ENCODE measurements at regions not wholly inside any gene's neighbourhood (a gene's known extent, or its start where the extent isn't known, plus 50 kb on each side); places are given as distances from the start of the nearest gene placed in this dataset.

DNA sequence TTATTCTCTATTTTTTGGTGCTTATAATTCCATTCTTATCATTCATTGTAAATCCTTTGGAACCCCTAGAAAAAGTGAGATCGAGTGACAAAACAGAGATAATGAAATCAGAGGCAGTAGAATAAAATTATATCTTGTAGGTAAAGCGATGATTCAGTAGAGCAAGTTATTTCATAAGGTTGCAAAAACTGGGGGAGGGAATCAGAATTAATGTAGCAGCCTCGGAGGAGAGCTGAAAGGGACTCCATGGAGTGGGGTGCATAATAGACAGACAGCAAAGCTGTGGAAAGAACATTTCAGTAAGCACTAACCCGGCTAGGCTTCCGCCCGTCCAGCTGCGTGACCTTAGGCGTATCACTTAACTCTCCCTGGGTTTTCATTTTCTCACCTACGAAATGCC lies 289.7 kb downstream of the EN1 start:
- no peak for DNase-seq

DNA sequence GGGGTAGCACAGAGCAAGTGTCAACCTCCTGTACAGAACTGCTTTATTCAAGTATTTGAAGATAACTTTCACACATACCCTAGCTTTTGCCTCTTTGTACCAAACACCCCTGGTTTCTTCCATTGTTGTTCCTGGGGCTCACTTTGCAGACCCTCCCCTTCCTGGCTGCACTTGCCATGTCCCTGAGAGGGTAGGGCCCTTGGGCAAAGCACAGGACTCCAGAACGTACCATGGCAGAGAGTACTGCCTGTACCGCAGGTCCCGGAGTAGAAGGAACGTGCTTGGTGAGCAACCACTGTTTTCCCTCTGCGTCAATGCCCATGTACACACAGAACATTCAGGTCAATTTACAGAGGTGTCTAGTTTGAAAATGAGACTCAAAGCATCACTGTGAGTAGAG lies 290.4 kb downstream of the EN1 start:
- DNase-seq, result no peak

DNA sequence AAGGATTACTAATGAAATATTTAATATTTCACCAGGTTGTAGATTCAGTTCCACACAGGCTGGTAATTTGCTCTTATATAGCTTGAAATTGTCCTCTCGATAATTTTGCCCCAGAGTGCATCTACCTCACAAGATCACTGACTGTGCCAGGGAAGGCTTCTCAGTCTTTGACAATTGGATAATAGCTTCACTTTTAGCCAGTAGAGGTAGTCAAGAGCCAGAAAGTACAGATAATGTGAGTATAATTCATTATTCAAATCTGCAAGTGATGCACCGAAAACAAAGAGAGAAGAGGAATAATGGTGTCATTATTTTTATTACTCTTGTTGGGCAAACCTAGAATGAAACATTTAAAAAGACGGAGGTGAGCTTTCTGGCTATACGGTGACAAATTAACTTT lies 292.8 kb downstream of the EN1 start:
- no peak for DNase-seq

DNA sequence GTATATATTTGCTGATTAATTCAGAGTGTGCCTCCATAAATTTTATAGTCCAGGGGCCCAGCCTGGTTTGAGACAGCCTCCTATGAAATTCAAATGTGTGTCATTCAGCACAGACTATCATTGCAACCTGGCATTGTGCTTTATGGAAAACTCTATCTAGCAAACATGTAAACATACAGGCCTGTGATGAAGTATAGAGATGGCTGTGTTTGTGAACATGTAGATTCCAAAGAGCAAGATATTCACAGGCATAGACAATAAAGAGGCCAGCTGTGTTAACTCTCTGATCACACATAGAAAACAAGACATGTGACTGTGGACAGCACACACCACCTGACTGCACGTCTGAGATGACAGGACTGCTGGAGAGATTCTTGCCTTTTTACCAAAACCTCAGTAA lies 297.9 kb downstream of the EN1 start:
- DNase-seq, result no peak

DNA sequence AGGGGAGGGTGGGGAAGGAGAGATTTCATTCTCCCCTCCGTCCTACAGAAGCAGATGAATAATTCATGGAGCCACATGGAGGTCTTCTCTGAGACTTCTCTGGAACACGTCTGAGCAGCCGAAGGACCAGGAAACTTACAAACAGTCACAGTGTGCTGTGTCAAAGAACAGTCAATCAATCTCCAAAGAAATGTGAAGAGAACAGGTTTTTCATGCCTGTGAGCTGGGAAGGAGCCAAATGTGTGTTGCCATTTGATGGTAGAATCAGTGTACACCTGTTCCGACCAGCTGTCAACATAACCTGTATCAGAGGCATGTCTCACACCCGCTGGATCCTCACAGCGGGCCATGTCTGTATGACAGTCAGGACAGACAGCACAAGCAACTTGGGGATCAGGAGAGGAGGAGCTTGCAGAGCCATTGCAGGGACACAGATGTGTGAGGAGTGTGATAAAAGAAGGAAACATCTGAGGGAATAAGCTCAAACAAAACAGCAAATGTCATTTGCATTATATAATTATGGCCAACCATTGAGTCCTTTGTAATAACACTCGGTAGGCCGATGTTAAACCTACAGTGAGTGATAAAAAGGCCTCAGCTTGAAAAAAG lies 298.5 kb downstream of the EN1 start:
- no peak for DNase-seq

DNA sequence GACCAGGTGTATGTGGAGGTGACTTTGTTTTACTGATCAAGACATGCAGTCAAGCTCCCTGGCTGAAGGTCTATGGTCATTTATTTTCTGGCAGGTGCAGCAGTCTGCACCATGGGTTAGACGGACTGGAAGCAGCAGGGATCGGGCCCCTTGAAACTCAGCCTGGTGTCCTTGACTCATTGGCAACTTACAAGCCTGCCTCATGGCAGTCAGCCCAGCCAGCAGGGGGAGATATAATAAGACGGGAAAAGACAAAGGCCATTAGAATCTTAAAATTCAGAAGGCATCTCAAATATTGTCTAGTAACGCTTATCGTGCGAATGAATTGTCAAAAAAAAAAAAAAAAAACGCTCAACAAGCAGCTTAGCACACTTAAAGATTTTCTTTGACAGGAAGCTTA lies 308.2 kb downstream of the EN1 start:
- DNase-seq, result peak; percentile 18

DNA sequence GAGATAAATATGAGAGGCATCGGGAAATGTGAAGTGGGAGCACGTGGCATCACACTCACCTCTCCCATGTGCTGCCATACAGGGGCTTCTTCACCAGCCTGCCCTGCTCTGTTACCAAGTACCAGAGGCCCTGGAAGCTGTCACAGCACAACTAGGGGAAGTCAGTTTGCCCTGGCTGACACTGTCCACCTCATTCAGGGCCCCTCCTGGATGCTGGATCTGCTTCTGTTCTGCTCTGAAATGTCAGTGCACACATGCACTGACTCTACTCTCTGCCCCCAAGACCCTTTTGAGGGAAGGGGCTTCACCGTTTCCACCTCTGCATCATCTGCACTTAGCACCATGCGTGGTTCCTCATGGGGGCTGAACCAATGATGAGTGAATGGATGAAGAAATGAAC lies 311.1 kb downstream of the EN1 start:
- no peak for DNase-seq

DNA sequence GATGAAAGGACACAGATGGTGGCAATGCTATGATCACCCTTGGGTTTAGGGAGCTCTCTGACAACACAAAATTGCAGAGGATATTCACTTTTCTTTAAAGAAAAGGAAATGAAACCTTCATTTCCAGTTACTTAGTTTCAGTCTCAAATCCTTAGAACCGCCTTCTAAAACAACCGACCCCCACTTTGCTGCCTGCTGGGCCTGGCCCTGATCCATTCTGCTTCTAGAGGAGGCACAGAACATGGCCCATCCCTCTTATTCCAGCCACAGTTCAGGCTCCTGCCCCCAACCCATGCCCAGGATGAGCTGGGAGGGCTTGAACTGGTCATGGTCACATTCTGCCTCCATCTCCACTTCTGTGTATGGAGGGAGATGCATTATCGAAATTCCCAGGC lies 311.6 kb downstream of the EN1 start:
- DNase-seq, result no peak

DNA sequence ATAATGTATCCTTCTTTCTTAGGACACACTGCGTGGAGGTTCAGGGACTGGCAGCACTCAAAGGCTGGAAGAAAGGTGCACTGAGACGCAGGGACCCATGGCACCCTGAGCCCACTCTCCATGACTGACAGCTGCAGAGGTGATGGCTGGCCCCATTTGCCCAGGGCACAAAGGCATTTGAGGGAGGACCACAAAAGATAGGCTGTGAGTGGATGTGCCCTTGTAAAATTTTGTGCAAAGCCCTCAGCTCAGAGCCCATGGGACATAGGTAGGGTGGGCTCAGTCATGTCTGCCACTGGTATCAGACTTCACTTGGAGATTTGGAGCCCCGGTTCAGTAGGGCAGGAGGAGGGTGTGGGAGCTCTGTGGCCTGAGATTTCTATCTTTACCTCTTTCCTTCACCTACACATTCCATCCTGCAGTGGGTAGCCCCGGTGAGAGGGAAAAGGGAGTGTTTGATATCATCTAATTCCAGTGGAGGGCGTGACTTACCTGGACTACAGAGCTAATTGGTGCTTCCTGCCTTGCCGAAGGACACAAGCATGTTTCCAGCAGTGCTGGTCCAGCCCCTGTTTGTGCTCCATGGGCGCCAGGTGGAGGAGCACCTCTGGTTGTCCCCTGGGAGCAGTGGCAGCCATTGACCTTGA lies 312.2 kb downstream of the EN1 start:
- DNase-seq, result no peak

DNA sequence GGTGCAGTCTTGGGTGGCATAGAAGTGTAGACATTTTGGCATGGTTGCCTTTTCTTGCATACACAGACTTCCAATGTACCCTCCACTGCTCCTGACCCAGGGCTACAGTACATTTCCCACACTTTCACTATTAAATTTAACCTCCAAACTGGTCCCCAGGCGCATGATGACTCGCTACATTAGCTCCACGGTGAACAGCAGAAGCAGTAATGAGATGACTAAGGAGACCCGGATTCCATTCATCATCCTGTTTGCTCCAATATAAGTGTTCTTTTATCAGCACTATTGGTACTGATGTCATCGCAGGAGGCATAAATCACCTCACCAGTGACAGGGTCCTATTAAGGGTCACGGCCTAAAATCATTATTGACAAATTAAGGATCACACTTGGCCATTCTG lies 316.5 kb downstream of the EN1 start:
- no peak for DNase-seq

DNA sequence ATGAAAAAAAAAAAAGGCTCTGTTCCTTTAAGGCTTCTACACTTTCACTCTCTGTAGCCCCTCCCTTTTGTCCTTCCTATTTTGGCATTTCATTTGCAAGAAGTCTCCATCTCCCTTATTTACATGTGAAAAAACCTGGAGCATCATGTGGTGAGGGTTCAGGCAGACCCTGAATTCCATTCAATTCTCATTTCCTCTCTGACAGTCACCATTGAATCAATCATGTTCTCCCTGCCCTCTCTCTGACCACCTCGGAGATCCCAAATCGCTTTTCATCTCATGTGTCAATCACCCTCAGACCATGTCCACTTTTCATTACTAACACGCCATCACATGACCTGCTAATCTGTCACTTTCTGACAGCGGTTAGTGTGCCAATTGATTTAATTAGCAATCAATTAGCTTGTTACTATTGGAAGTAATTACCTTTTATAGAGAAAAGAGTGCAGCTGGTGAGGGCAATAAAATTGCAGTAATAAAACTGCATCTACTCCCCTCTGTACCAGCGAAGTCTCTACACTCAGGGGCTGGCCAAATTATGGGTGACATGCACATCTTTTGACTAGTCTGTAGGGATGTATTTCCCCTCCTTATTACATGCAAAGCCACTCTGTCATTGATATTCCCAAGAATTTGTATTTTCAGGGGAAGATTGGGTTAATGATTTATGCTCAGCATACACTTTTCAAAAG lies 317.4 kb downstream of the EN1 start:
- DNase-seq, result no peak

DNA sequence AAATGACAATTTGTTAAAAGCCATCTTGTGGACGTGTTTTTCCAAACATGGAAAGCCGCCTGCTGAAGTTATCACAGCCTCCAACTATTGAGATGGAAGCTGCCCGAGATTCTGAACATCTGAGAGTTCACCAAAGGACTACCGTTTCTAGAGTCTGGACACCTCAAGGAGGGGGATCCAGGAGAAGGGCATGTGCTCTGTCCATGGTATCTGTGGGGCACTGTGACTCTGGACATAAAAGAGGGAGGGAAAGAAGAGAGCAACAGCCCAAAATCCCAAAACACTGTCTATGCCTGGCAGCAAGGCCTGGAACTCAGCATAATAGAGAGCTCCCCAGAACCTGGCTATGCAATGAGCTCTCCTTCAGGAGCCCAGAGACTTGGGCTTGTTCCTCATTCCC lies 319.9 kb downstream of the EN1 start:
- DNase-seq, result no peak

DNA sequence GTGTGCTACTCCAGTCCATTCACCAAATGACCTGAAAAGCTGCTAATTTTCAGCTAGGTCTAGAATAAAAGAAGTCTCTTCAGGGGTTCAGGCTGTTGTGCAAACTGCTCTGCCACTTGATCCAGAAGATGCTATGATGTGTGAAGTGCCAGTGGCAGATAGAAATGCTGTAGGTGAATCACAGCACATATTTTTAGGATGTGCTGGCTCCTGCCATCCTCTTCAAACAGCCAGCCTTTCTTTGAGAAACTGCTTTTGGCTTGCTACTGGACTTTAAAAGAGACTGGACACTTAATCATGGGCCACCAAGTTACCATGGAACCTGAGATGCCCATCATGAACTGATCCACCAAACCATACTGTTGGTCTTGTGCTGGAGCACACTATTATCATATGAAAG lies 322.1 kb downstream of the EN1 start:
- DNase-seq, result no peak

DNA sequence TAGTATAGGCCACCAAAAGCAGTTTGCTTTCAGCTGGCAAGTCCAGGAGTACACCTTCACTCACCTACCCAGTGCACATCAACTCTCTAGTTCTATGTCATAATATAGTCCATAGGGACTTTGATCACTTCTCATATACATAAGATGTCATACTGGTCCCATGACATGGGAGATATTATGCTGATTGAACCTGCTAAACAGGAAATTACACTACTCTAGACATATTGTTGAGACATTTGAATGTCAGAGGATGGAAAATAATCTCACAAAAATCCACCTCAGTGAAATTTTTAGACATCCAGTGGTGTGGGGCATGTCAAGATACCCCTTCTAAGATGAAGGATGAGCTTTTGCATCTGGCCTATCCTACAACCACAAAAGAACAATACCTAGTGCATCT lies 322.5 kb downstream of the EN1 start:
- no peak for DNase-seq

DNA sequence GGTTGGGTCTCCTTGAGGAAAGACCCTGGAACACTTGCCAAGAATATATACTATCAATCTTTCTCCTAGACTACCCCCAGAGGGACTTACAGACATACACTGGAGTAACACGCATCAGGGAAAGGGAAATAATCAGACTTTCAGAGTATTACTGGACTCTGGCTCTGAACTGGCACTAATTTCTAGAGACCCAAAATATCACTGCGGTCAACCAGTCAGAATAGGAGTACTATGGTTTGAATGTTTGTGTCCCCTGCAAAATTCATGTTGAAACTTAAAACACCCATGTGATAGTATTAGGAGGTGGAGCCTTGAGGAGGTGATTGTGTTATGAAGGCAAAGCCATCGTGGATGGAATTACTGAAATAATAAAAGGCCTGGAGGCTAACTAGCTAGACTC lies 323.7 kb downstream of the EN1 start:
- DNase-seq, result no peak

DNA sequence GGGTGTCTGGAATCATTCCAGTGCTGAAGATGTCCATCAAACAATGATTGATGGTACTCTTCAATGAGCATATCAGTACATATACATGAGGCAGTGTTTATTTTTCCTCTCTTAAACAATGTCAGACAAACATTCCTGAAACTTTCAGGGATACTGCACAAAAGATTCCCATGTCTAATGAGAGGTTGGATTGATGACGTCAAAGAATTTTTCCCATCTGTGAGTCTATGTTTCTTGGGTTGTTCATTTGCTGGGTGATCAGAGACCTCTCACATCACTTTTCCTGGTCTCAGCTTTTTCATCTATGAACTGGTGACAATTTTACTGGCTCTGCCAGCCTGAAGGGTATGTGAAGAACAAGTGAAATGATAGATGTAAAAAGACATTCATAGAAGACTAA lies 325.5 kb downstream of the EN1 start:
- DNase-seq, result no peak

DNA sequence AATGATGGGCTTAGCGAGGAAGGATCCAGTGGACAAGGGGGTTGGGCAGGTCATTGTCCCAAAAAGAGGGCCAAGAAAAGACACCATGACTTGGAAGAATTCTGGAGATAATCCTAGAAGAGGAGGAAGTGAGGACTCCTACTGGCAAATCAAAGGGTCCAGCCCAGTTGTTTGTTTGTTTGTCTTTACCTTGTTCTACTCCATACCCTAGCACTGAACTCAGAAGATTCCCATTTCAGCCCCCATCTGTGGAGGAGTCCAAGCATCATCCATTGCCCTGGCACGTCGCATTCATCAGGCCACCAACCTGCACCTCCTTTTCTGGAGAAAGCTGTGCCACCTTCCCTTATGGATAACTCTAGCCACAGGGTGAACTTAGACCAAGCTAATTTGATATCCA lies 326.2 kb downstream of the EN1 start:
- DNase-seq, result no peak

DNA sequence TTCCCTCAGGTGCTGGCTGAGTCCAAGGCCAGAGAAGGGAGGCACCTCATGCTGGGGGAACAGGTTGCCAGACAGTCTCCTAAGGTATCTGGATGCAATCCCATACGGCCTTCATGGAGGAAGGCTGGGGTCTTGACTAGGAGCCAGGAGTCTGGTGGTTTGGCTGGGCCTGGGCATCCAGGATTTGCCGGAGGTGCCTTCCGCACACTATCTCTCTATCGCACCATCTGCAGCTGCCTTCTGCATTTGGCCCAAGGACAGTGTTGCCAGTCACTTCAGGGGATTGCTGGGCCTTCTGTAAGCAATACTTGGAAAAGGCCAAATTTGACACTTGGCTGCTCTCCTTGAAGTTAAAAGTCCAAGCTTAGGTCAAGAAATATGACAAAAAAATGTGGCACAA lies 327.2 kb downstream of the EN1 start:
- no peak for DNase-seq

DNA sequence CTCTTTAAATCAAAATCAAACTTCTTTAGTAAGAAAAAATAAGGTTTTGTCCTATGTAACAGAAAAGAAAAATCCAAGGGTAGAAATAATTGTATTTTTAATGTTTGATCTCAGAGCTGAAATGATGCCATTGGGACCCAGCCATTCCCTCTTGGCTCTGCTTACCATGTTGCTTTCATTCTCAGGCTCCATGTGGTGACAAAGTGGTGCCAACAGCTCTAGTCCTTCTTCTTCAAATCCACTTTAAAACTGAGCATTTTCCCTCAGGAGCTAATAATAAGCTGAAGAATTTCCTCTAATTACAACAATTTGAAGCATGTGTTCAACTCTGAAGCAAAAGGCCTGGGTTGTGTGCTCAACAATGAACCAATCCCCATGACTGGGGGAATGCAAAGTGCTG lies 327.9 kb downstream of the EN1 start:
- DNase-seq, result no peak

DNA sequence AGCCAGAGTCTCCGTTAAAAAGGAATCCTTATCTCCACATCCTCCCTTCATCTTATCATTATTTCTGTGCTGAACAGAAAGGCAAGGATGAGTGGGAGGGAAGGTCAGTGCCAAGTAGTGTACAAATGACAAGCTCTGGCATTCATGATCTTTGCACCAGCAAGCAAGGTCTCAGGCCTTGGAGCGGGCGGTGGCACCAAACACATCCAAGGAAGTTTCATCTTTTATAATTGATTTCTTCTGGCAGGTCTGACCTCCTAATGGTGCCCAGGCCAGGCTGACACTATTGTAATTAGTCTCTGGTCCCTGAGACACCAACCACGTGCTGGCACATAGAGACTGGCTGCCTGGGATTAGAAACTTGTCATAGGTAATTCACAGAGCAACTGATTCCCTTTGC lies 336.6 kb downstream of the EN1 start:
- no peak for DNase-seq

DNA sequence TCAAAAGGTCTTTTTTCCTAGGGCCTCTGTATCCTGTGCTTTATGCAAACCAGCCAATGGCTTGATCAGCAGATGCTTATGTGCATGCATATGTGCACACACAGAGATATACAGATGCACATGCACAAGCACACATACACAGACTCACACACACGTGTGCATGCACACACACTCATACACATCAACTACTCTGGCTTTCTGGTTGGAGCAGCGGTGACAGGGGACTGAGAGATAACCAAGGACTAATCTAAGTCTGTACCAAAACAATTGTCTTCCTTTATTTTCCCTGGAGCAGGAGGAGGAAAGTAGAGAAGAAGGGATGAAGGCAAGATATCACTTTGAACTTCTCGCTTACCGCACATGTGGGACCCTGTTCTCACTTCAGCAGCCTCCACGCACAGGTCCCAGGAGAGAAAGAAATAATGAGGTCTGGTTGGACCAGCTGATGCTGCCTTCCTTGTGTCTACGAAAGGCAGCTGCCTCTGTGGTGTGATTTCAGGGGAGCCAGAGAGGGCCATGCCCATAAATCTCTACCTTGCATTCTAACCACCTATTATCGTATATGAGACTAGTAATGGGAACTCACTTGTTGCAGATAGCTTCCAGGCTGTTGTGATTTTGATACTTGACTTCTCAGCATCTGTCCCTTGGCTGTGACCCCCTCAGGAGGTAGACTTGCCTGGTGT lies 338.0 kb downstream of the EN1 start:
- no peak for DNase-seq

DNA sequence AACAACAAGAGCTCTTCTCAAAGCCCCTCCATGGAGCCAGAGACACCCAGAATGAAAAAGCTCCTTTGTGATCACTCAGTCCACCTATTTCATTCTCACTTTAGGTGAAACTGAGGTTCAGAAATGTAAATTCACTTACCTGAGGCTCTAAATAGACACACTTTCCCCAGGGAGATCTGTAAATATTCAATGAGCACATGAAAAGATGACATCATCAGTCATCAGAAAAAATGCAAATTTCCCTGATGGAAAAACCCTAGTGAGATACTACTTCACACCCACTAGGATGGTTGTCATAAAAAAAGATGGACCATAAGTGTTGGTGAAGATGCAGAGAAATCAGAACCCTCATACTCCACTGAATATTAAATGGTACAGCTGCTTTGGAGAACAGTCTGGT lies 339.2 kb downstream of the EN1 start:
- no peak for DNase-seq

DNA sequence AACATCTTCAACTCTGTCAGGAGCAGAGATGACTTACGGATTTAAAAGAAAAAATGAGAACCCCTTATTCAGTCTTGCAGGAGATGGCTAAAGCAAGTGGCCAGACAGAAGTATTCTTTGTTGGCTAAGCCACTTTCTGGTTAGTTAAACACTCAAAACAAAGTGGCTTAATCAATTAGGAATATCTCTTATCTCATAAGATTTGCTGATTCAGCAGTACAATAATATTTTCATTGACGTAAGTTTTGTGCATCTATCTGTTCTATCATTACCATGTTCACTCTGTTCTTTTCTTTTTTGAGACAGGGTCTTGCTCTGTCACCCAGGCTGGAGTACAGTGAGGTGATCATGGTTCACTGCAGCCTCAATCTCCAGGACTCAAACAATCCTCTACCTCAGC lies 342.0 kb downstream of the EN1 start:
- DNase-seq, result no peak

DNA sequence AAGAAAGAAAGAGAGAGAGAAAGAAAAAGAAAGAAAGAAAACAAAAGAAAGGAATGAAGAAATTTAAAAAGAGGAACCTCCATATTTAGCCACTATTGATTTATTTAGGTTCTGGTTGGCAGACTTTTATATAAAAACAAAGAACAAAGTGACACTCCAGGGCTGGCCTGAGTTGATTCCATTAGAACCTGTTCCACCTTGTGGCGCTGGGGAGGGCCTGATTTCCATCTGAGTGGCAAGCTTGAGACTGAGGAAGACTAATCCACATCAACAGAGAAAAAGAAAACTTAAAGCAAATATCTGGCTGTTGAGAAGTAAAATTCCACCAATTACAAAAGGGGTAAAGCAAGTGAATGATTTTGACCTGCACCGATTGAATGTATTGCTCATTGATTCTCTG lies 345.3 kb downstream of the EN1 start:
- DNase-seq, result no peak
